ENCODE measurements at regions not wholly inside any gene's neighbourhood (a gene's known extent, or its start where the extent isn't known, plus 50 kb on each side); places are given as distances from the start of the nearest gene placed in this dataset.

DNA sequence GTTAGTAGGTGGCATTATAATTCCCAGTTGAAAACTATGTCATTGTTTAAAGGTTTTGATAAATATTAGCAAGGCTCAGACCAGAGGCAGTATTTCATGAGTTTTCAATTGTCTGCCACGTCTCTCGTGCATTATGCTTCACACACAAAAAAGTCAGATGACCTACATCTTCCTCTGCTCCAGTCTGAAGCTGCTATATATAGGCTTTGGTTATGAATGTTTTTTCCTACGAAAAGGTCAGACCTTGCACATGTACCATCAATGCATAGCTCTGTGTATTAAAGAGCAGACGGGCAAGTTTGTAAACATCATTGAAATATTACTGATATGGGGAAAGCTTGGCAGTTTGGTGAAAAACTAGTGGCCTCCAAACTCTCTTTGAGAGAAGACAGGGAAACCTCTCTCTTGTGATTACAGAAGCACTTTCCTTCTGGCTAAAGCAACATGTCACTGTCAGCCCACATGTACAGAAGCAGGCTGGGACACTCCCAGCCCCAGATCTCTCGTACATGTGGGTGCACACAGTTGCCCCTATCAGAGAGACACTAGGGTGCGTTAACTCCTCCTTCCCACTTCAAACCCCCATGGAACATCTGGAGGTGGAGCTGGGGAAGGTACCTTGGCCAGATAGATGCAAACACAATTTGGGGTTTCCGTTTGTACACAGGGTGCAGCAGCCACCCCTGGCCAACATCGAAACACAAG, 184.0 kb upstream of the BCL6 start:
- H3K27ac ChIP-seq: no peak overlapping the region
- TF ChIP-seq, protein P1, sequence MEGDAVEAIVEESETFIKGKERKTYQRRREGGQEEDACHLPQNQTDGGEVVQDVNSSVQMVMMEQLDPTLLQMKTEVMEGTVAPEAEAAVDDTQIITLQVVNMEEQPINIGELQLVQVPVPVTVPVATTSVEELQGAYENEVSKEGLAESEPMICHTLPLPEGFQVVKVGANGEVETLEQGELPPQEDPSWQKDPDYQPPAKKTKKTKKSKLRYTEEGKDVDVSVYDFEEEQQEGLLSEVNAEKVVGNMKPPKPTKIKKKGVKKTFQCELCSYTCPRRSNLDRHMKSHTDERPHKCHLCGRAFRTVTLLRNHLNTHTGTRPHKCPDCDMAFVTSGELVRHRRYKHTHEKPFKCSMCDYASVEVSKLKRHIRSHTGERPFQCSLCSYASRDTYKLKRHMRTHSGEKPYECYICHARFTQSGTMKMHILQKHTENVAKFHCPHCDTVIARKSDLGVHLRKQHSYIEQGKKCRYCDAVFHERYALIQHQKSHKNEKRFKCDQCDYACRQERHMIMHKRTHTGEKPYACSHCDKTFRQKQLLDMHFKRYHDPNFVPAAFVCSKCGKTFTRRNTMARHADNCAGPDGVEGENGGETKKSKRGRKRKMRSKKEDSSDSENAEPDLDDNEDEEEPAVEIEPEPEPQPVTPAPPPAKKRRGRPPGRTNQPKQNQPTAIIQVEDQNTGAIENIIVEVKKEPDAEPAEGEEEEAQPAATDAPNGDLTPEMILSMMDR (IDR thresholded peaks at IDR 0.05): no peak
- H3K4me3 ChIP-seq: no peak overlapping the region
- DNase-seq (ENCODE audit: low spot score): no peak

- H3K27ac ChIP-seq: no peak overlapping the region
- TF ChIP-seq, protein P1 (IDR thresholded peaks at IDR 0.05): no peak
- no peak for DNase-seq (ENCODE audit: low spot score)
- no peak overlapping the region for H3K4me3 ChIP-seq
Observed at GRCh38 chr3:187930021-187930420, 184.8 kb upstream of the BCL6 start.

GRCh38 chr3:187931101-187931500, 185.8 kb upstream of the BCL6 start:
- TF ChIP-seq, protein P1 (IDR thresholded peaks at IDR 0.05): no peak
- no peak overlapping the region for H3K27ac ChIP-seq
- DNase-seq (ENCODE audit: low spot score): no peak
- H3K4me3 ChIP-seq: no peak overlapping the region

GRCh38 chr3:187931770-187932278, 186.6 kb upstream of the BCL6 start:
- TF ChIP-seq, protein P1 (IDR thresholded peaks at IDR 0.05): no peak
- Histone ChIP-seq H3K27ac (no peak overlapping the region), H3K4me3 (no peak overlapping the region)
- no peak for DNase-seq (ENCODE audit: low spot score)

GRCh38 chr3:187932530-187932929, 187.3 kb upstream of the BCL6 start:
- Histone ChIP-seq H3K27ac (no peak overlapping the region), H3K4me3 (no peak overlapping the region)
- DNase-seq (ENCODE audit: low spot score): no peak
- TF ChIP-seq, protein P1 (IDR thresholded peaks at IDR 0.05): no peak

DNA sequence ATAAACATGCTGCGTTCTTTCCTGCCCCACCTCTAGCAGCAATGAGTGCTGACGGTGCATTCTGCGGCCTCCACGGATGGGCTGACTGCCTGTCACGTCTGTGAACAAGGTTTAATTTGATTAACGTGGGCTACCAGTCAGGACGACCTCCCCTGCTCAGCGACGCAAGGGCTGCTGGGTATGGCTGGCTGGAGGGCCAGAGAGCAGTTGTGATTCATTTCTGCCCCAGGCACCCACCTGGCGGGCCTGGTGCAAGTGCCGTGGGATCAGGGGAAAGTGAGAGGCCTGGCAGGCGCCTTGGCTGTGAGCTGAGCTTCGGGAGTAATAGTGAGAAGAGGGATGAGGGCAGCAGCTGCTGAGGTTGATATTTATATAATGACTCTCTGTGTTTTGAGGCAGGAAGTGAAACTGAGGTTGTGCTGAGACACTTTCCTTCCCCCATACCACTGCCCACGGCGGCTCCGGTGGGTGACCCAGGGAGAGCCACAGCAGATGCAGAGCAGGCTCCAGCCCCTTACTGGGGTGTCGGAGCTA, 190.4 kb upstream of the BCL6 start:
- Histone ChIP-seq H3K4me3 (no peak overlapping the region), H3K27ac (no peak overlapping the region)
- TF ChIP-seq, protein P1 (IDR thresholded peaks at IDR 0.05): no peak
- DNase-seq (ENCODE audit: low spot score): no peak

GRCh38 chr3:187936676-187937075, 191.4 kb upstream of the BCL6 start:
- TF ChIP-seq, protein P1 (IDR thresholded peaks at IDR 0.05): no peak
- Histone ChIP-seq H3K4me3 (no peak overlapping the region), H3K27ac (no peak overlapping the region)
- no peak for DNase-seq (ENCODE audit: low spot score)

All from coronary artery (tissue), 2 donors.